Middle frontal gyrus (tissue), 1 donor: ENCODE measurements at regions not wholly inside any gene's neighbourhood (a gene's known extent, or its start where the extent isn't known, plus 50 kb on each side); places are given as distances from the start of the nearest gene placed in this dataset.

ENCODE experiments used
- DNase-seq: peaks from one replicate; pipeline ENCODE4 v3.0.0-alpha.2; 2015; ENCODE audit warnings: low spot score; ENCODE audit errors: extremely low spot score

- no peak for DNase-seq
Observed at GRCh38 chr2:18837240-18837639, 247.9 kb upstream of the NT5C1B start.

GRCh38 chr2:18836436-18836835, 247.1 kb upstream of the NT5C1B start:
- DNase-seq: no peak

GRCh38 chr2:18835787-18836186, 246.4 kb upstream of the NT5C1B start:
- no peak for DNase-seq

DNA sequence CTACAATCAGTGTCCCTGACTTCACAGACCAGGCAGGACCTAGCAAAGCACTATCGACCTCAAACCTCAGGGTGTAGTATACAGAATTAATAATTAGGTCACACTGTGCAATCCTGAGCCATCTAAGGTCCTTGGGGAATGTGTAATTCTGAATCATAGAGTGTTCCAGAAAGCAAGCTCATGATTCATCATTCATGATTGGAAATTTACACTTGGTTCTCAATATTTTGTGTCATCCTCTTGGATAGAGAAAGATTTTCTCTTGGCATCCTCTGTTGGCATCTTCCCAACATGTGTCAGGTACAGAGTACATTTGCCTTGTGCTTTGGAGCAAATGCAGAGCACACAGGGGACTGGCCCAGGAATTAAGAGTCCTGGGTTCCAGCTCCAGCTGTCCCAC, 245.0 kb upstream of the NT5C1B start:
- DNase-seq: no peak

- no peak for DNase-seq
Observed at GRCh38 chr2:18833941-18834340, 244.6 kb upstream of the NT5C1B start.

- DNase-seq: no peak
Observed at GRCh38 chr2:18831916-18832510, 242.6 kb upstream of the NT5C1B start.

GRCh38 chr2:18830962-18831361, 241.6 kb upstream of the NT5C1B start:
- DNase-seq: no peak

GRCh38 chr2:18829976-18830375, 240.6 kb upstream of the NT5C1B start:
- DNase-seq: no peak

DNA sequence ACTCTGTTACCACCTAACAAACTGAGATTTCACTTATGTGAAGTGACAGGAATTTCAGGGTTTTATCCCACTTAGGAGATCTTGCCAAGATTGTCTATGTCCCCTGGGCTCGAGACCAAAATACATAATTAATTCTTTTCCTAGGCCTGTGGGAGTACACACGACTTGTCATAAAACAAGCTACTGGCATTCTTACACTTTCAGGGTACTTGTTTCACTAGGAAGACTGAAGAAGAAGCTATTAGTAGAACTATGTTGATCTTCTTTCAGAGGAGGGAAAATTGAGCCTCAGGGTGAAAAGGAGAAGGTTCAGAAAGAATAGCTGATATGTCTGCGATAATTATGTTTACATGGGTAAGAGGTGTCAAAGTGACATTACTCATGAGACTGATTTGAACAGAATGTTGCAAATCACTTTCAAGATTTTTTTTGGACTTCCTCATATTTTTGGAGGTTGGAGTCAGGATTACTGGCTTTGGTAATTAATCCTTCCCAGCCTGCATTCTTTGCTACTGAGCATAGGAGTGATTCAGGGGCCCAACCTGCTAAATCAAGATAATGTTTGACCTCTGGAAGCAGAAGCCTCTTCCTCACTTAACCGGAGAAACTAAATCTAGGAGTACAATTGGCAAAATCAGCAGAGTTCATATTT, 240.0 kb upstream of the NT5C1B start:
- DNase-seq: no peak

DNA sequence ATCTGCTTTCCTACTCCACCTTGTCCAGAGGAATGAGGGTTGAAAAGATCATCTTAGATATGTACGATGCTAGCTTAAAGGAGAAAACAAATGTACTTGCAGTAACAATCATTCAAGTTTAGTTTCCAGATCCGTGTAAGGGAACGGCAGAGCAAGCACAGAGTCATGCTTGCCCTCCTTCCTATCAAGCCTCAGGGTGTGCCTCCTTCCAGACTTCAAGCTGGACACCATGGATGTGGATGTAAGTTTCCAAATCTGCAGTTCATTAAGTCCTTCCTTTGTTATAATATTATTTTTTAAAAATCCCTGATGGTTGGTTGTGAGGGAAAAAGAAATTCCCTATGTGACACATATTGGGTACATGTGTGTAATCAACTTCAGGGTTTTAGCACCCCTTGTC, 238.9 kb upstream of the NT5C1B start:
- DNase-seq: no peak

DNA sequence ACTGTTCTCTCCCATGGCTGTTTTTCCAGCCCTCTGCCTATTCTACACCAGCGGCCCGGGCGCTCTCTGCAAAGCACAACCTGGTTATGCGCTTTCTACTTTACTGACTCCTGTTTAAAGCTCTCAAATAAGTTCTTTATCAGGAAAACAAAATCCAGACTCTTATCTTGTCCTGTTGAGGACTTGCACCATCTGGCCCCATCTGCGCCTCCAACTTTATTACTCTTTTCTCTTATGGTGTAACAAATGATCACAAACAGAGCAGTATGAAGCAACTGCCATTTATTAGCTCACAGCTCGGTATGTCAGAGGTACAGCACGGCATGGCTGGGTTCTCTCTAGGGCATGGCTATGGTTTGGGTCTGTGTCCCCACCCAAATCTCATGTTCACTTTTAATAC, 236.5 kb upstream of the NT5C1B start:
- DNase-seq: no peak

DNA sequence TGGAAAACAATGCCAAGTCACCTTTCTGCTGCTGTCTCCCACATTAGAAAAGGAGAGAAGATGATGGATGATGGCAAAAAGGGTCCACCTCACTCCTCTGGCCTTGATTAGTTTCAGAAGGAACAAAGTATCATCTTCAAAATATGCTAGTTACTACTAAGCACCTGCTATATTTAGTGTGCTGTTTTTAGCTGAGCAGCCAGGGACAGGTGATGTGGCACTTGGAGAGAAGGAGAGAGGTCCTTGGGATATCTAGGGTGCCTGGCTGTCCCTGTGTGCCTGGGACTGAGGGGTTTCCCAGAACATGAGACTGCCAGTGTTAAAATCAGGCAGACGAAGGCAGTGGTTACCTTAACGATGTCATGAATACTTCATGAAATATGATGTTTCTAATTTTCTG, 235.5 kb upstream of the NT5C1B start:
- DNase-seq: no peak

- DNase-seq: no peak
Observed at GRCh38 chr2:18824325-18824790, 235.0 kb upstream of the NT5C1B start.

DNA sequence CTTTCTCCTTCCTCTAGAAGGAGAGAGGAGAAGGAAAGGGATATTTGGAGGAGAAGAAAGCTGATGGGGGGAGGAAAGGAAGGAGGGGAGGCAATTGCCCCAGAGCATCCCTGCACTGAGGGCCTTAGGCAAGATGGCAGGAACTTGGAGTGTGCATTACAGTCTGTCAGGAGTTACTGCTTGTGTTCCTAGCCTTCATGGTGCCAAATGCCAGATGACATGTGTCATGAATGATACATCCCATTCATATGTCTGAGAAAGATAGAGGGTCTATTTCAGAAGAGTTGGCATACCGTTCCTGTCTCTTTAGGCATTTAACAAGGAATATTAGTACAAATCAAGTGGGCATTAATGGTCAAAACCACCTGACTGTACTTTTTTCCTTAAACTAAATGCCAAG, 232.1 kb upstream of the NT5C1B start:
- no peak for DNase-seq

GRCh38 chr2:18820966-18821365, 231.6 kb upstream of the NT5C1B start:
- DNase-seq: no peak

DNA sequence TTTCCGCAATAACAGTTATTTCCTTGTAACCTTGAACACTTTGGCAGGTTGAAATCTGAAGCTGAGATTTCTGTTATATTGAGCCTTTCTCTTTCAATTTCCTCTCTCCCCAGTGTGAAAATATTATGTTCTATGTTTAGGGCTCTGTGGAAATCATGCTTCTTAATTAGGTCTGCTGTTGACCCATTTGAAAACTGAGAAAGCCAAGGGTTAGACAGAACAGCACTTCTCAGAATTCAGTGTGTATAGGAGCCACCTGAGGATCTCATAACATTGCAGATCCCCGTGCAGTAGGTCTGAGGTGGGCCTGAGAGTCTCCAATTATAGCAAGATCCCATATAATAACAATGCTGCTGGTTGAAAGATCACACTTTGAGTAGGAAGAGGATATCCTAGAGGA, 230.2 kb upstream of the NT5C1B start:
- no peak for DNase-seq

DNA sequence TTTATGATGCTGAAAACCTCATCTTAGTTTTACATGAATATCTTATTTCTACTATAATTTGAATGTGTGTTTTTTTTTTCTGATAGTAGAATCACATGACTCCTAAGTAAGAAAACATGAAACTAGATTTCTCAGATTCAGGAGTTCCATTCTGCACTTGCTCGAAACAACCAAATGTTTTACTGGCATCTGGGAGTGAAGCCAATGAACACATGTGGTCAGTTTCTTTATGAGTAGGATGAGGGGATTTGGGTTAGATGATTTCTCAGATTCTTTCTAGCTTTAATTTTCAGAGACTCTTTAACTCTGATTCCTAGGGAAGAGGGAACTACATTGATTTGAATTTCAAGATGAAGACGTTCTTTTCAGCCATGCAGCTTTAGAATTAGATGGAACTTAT, 225.0 kb upstream of the NT5C1B start:
- DNase-seq: no peak

- DNase-seq: no peak
Observed at GRCh38 chr2:18804536-18804935, 215.2 kb upstream of the NT5C1B start.

GRCh38 chr2:18803141-18803939, 214.0 kb upstream of the NT5C1B start:
- no peak for DNase-seq

DNA sequence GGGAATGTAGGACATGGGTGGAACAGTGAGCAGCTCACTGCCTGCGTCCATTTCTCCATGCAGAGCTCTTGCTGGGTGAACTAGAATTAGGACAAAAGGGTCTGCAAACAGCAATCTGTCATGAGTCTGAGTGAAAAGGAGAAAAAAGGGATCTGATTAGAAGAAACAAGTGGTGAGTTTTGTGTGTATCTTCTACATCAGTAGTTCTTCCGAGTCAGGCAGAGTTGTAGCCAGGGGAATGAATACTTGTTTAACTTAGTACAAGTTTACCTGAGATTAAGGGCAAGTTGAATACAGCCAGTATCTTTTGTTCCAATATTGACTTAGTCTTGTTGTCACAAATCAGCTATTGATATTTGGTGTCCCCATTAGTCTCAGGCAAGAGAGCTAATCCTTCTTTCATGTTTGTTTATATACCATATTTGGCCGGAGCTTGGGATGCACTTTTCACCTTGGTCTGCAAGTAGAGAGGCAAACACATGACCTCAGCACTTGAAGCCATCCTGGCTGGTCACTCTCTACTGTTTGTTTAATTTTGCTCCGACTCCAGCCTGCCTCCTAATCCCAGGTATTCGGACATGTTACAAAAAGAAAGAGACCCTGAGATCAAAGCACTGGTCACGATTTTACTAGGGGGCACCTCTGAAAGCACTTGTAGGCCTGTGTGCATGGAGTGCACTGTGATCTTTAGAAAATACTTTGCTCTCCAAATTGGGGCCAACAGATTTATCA, 211.0 kb upstream of the NT5C1B start:
- no peak for DNase-seq

- no peak for DNase-seq
Observed at GRCh38 chr2:18799397-18799796, 210.0 kb upstream of the NT5C1B start.
